ENCODE measurements at regions not wholly inside any gene's neighbourhood (a gene's known extent, or its start where the extent isn't known, plus 50 kb on each side); places are given as distances from the start of the nearest gene placed in this dataset.

DNA sequence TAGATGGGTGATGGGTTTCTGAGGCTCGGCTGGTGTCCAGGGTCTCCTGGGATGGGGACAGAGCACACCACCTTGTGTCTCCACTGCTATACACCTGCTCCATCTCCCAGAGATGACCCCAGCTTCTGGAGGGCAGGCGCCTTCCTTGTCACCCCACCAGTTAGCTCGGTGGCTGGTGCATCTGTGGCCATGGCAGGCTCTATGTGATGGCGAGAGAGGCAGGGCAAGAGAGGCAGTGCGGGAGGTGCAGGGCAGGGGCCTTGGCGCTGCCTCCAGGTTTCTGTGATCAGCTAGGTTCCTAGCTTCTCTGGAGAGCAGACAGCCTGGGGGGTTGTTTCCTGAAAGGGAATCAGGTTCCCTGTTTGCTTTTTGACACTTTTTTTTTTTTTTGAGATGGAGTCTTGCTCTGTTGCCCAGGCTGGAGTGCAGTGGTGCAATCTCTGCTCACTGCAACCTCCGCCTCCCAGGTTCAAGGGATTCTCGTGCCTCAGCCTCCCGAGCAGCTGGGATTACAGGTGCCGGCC, 69.0 kb upstream of the ZNF536 start:
- no peak for TF ChIP-seq CTCF (IDR thresholded peaks at IDR 0.05; ENCODE audit: low read depth, low read length)
- no peak for DNase-seq (ENCODE audit: extremely low read depth, low read depth)

GRCh38 chr19:30304540-30304939, 67.6 kb upstream of the ZNF536 start:
- no peak for TF ChIP-seq CTCF (IDR thresholded peaks at IDR 0.05; ENCODE audit: low read depth, low read length)
- no peak for DNase-seq (ENCODE audit: extremely low read depth, low read depth)

GRCh38 chr19:30305346-30306060, 66.7 kb upstream of the ZNF536 start:
- no peak for DNase-seq (ENCODE audit: extremely low read depth, low read depth)

GRCh38 chr19:30307191-30307974, 64.8 kb upstream of the ZNF536 start:
- no peak for TF ChIP-seq CTCF (IDR thresholded peaks at IDR 0.05; ENCODE audit: low read depth, low read length)

More at GRCh38 chr19:30305346-30306060, 66.7 kb upstream of the ZNF536 start:
- TF ChIP-seq CTCF (IDR thresholded peaks at IDR 0.05; ENCODE audit: low read depth, low read length): no peak

DNA sequence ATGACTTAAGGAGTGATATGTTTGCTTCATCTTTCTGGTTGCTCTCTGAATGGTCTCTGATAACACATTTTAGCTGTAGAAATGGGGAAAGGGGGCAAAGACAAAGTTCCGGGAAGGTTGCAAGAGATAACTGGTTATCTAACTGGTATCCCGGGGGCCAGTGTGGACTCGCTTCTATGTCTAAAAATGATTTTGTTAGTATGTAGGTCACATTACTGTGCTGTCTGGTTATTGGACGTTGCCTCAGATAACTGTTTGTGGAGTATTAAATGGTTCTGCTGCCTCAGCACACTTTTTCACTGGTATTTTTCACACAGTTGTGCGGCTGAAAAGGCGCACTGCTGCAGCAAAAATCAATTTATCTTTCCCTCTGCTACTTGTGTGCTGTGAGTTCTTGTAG, 63.0 kb upstream of the ZNF536 start:
- no peak for DNase-seq (ENCODE audit: extremely low read depth, low read depth)
- no peak for TF ChIP-seq CTCF (IDR thresholded peaks at IDR 0.05; ENCODE audit: low read depth, low read length)

More at GRCh38 chr19:30307191-30307974, 64.8 kb upstream of the ZNF536 start:
- no peak for DNase-seq (ENCODE audit: extremely low read depth, low read depth)

- TF ChIP-seq CTCF (IDR thresholded peaks at IDR 0.05; ENCODE audit: low read depth, low read length): no peak
- DNase-seq (ENCODE audit: extremely low read depth, low read depth): no peak
These were observed 62.1 kb upstream of the ZNF536 start for GRCh38 chr19:30309905-30310601.

All from AG09319 (cell line).